ELR (cell line): ENCODE measurements at regions not wholly inside any gene's neighbourhood (a gene's known extent, or its start where the extent isn't known, plus 50 kb on each side); places are given as distances from the start of the nearest gene placed in this dataset.

Source experiments
- DNase-seq: peaks from one replicate; pipeline ENCODE4 v3.0.0-alpha.2; 2015; ENCODE audit warnings: low read depth

DNA sequence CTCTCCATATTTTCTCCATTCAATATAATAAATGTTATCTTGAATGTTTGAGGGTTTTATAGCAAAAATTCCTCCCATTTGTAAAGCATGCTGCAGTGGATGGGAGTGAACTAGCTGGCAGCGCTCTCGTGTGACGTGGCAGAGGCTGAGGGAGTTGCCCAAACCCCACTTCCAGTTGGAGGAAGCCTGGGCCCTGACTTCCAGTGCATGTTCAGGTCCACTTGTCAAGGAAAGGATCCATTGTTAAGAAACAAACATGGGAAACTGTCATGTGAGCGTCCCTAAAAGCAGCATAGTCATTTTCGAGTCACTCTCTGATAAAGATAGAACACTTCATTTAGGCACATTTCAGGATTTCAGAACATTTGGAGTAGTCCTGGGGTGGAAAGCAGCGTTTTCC lies 116.6 kb downstream of the SLC25A47 start:
- DNase-seq = no peak

- peak; percentile 54 for DNase-seq
Measured at GRCh38 chr14:100440207-100440631, 117.1 kb downstream of the SLC25A47 start.

- DNase-seq = no peak
Measured at GRCh38 chr14:100440758-100441203, 117.6 kb downstream of the SLC25A47 start.

DNA sequence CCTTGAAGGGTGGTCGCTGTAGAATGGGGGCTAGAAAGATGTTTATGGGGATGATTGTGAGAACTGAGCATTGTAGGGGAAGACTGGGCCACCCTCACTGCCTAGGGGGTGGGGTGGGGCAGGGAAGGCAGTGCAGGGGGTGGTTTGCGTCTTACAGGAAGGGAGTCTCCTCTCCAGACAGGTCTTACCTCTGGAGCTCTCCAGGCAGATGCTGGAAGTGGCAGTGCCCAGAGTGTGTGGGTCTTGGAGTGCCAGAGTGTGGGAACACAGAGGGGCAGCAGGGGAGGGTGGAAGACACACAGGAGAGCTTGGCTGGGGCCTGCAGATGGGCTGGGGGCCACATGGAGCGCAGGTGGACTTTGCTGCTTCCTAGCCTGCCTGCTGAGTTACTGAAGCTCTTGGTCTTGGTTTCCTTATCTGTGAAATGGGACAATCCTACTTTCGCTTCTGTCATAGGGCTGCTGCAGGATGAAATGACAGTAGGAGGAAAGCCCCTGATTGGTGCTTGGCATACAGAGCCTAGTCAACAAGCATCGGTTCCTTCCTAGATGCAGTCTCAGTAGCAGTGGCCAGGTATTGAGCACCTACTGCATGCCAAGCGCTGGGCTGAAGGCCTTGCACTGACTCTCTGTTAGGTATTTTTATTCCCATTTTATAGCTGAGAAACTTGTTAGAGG lies 118.3 kb downstream of the SLC25A47 start:
- no peak for DNase-seq

DNA sequence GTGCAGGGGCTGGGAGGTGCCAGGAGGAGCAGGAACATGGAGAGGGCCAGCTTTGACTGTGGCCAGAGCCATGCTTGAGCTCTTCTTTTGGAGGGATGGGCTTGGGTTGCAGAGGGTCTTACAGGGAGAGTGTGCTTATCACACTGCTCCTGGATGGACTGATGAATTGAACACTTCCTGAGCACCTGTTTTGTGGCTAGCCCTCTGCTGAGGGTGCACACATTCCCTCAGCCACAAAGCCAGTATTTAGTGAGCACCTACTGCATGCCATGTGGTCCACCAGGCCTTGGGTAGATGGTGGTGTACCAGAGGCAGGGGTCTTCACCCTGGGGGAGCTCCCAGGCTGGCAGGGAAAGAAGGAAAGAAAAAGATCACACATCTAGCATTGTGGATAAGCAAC lies 118.9 kb downstream of the SLC25A47 start:
- DNase-seq = no peak

DNA sequence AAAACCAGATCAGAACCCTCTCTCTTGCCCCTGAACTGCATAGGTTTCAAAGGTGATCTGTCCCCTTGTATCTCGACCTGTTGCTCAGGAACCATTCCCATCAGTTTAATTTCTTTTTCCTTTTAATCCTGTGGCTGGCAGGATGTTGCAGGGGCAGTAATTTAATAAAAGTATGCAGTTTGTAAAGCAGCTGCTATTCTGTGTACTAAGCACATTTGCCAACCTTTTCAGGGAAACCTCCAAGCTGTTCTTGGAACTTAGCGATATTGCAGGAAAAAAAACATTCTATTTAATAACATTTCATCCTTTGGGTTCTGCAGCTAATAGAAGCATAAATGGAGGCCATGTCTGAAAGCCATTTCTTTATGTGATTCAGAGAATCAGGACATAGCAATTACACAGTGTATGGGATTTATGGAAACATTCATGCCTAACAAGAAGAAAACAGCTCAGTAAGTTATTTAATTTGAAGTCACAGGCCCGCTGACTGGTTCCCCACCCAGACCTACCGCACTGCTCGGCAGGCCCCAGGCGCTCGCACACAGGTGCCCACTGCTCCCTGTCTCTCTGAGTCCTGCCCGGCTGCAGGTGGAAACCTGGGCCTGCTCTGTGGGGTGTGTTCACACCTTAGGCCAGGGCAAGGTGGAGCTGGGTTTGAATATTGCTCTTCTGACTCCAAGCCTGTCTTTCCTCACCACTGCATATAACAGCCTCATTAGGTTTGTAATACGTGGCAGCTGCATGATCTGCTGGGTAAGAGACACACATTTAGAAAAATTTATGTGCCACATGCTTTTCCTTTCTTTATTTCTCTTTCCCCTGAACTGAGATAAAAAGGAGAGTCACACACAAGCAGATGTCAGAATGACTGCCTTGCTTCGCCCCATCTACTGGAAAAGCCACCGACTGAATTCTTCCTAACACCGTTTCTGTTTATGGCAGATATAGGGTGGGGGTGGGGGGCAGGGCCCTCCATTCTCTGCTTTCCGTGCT lies 119.7 kb downstream of the SLC25A47 start:
- no peak for DNase-seq

- peak; percentile 75 for DNase-seq
Measured at GRCh38 chr14:100443603-100444002, 120.5 kb downstream of the SLC25A47 start.

DNA sequence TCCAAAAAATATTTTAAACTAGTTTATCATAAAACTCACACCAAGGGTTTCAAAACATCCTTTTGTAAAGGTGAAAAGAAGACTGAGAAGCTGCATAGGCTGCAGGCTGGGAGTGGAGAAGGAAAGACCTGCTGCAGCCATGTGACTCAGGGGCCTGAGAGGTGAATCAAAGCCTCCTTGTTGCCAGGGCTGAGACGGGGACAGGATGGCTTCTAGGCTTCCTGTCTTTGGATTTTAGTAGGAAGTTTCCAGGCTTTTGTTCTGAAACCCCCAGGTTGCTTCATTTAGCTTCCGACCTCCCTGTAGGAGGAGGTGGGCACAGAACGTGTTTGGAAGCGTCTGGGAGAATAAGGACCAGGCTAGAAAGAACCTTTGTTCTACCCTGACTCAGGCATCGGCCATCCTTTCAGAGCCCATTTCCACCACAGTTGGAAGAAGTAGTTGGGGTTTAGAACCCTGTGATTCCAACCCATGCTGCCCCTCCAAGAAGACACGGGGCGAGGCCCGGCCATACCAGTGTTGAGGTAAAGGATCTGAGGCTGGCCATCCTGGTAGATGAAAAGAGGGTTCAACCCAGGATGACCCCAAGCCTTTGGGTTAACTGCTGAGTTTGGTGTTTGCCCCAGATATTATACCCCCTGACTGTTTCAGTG lies 122.4 kb downstream of the SLC25A47 start:
- DNase-seq = peak; percentile 40

- no peak for DNase-seq
Measured at GRCh38 chr14:100446572-100446971, 123.4 kb downstream of the SLC25A47 start.

GRCh38 chr14:100448376-100448775 lies 125.2 kb downstream of the SLC25A47 start:
- DNase-seq = no peak

- DNase-seq = no peak
Measured at GRCh38 chr14:100449225-100449987, 126.3 kb downstream of the SLC25A47 start.

- no peak for DNase-seq
Measured at GRCh38 chr14:100450049-100450448, 126.9 kb downstream of the SLC25A47 start.

DNA sequence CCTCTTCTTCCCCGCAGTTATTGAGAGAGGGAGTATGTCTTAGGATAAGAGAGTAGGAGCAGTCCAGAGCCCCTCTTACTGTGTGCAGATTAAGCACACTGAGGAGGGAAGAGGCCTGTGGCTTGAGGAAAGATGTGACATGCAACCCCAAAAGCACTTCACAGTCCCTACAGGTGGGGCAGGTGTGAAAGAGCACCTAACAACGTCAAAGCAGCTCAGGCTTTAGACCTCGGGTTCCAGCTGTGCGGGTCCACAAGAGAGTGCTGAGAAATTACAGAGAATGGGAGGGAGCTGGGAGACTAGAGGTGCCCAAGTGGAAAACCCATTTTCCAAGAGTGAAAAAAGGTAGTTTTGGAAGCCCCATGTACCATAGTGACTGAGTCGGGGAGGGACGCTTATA lies 127.6 kb downstream of the SLC25A47 start:
- DNase-seq = no peak

DNA sequence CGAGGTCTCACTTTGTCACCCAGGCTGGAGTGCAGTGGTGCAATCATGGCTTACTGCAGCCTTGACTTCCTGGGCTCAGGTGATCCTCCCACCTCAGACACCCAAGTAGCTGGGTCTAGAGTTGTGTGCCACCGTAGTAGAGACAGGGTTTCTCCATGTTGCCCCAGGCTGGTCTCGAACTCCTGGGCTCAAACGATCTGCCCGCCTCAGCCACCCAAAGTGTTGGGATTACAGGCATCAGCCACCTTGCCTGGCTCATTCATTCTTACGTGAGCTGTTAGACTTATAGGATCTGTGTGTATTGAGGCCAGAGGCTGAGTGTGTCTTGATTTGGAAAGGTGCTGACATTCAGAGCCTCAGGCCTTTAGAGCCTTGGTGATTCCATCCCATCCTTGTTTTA lies 128.1 kb downstream of the SLC25A47 start:
- no peak for DNase-seq

DNA sequence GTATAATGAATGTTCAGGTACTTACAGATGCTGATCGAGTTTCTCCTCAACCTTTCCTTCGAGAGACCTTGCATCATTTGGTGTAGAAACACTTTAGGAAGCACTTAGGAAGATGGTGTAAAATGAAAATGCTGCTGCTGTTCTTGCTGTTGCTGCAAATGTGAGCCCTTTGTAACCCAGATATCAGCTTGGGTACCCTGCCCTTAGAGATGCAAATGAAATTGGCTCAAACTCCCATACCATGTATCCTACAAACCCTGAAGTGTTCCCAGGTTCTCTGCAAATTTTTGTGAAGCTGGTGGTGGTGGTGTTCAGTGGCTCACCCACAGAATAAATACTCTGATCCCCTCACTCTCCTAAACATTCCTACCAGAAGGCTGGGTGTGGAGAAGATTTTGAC lies 130.8 kb downstream of the SLC25A47 start:
- no peak for DNase-seq

GRCh38 chr14:100454437-100454836 lies 131.3 kb downstream of the SLC25A47 start:
- DNase-seq = no peak

DNA sequence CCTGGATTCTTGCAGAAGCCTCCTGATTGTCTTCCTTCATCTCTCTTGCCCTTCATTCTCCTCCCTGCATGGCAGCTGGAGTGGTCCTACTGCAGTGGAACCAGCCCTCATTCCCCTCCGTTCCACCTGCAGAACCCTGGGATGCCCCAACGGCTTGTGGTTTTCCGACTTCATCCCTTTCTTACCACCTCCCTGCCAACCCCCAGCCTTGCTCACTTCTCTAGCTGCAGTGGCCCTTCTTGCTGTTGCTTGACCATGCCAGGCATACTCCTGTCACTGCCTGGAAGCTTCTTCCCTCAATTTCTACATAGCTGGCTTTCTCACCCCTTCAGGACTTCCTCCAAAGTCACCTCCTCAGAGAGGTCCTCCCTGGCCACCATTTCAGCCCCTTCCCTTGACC lies 123.3 kb downstream of the BEGAIN start:
- no peak for DNase-seq

- no peak for DNase-seq
Measured at GRCh38 chr14:100466111-100466856, 120.9 kb downstream of the BEGAIN start.

DNA sequence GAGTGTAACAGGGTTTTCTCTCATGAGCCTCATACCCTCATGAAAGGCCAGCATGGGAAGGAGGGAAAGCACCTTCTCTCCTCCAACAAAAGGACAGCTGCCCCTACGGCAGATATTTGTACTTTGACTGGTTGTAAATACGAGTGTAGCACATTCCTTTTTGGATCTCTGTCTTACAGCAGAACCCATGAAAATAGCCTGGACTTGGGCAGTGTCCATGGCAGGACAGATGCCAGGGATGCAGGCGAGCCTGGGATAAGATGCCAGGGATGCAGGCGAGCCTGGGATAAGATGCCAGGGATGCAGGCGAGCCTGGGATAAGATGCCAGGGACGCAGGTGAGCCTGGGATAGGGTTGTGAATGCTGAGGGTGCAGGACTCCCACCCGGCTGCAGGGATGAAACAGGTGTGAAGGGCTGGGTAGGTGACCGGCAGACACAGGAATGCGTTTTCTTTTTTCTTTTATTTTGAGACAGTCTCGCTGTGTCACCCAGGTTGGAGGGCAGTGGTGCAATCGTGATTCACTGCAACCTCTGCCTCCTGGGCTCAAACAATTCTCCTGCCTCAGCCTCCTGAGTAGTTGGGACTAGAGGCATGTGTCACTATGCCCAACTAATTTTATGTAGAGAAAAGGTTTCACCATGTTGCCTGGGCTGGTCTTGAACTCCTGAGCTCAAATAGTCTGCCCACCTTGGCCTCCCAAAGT lies 120.0 kb downstream of the BEGAIN start:
- no peak for DNase-seq

- no peak for DNase-seq
Measured at GRCh38 chr14:100467939-100468338, 119.3 kb downstream of the BEGAIN start.
